HFFc6 (cell line): ENCODE measurements at regions not wholly inside any gene's neighbourhood (a gene's known extent, or its start where the extent isn't known, plus 50 kb on each side); places are given as distances from the start of the nearest gene placed in this dataset.

Source experiments
- DNase-seq: peaks from one replicate; pipeline ENCODE4 v3.0.0-alpha.2; 2018
- H3K27ac Mint-ChIP-seq: 2 replicates; pipeline ENCODE4 v1.8.0; 2020; ENCODE audit warnings: mild to moderate bottlenecking, mixed read lengths
- H3K27me3 Mint-ChIP-seq: 2 replicates; pipeline ENCODE4 v1.8.0; 2021; ENCODE audit warnings: mild to moderate bottlenecking, moderate library complexity, mixed read lengths; ENCODE audit not compliant: insufficient read depth
- H3K36me3 Mint-ChIP-seq: 2 replicates; pipeline ENCODE4 v1.8.0; 2021; ENCODE audit warnings: low read depth, mixed read lengths
- H3K4me1 Mint-ChIP-seq: 2 replicates; pipeline ENCODE4 v1.8.0; 2020; ENCODE audit warnings: low read depth, mixed read lengths
- H3K4me3 Mint-ChIP-seq: 2 replicates; pipeline ENCODE4 v1.8.0; 2020; ENCODE audit warnings: mild to moderate bottlenecking, moderate library complexity, mixed read lengths
- H3K9me3 Mint-ChIP-seq: 2 replicates; pipeline ENCODE4 v1.8.0; 2020; ENCODE audit warnings: mild to moderate bottlenecking, mixed read lengths
- CTCF ChIP-seq: fragments of 200-600 bp; sonication (generic); IDR thresholded peaks from 2 replicates; pipeline ENCODE4 v1.5.0; 2021; ENCODE audit warnings: antibody characterized with exemption, mild to moderate bottlenecking

DNA sequence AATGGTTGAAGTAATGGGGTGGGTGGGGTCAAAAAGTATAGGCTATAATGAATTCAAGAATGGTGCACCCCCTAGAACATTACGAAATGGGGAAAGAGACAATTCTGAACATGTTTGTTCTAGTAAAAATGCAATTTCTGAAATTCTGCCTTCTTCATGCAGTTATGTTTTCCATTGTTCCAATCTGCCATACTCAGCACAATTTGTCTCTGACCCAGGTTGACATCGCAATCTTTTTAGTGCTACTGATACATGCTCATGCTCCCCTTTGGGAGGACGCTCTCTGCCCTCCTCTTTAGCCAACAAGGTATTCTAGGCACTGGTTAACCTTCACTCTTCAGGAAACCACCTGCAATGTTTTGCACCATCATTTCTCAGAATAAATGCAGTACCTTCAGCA lies 1303.9 kb upstream of the PIK3C3 start:
- H3K27ac Mint-ChIP-seq, result no peak overlapping the region
- no peak for TF ChIP-seq CTCF
- H3K27me3 Mint-ChIP-seq, result no peaks in the 10 kb centered on the region
- H3K9me3 Mint-ChIP-seq, result peaks cover 34% of the 10 kb centered on the region
- H3K4me1 Mint-ChIP-seq, result no peaks in the 10 kb centered on the region
- H3K36me3 Mint-ChIP-seq, result no peaks in the 10 kb centered on the region; the same call in 1 of the 2 replicates
- no peak for DNase-seq
- no peak overlapping the region for H3K4me3 Mint-ChIP-seq

DNA sequence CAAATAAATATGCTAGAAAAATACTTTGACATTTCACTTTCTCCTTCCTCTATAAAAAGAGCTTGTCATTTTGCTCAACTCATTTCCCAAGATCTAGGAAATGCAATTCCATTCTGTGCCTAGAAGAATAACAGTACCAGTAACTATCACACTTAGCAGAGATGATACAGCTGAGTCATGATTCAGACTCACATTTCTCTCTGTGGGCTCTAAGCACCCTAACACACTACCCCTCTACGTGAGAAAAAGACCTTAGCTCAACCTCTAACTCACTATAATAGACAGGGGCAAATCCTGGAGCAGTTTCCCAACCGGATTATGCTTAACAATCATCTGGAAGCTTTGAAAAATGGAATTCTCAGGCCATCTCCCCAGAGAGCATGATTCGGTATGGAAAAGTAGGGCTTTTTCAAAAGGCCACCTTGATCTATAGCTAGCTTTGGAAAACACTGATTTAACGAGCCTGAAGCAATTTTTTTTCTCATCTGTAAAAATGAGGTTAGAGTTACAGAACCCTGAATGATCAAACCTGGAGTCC lies 1312.3 kb upstream of the PIK3C3 start:
- DNase-seq, result no peak
- H3K27ac Mint-ChIP-seq, result no peak overlapping the region
- H3K9me3 Mint-ChIP-seq, result peaks cover 11% of the 10 kb centered on the region
- H3K36me3 Mint-ChIP-seq, result no peaks in the 10 kb centered on the region
- H3K4me1 Mint-ChIP-seq, result no peaks in the 10 kb centered on the region
- H3K4me3 Mint-ChIP-seq, result no peak overlapping the region
- no peak for TF ChIP-seq CTCF
- H3K27me3 Mint-ChIP-seq, result no peaks in the 10 kb centered on the region

- Mint-ChIP-seq H3K27me3 (no peaks in the 10 kb centered on the region), H3K27ac (no peak overlapping the region), H3K4me1 (no peaks in the 10 kb centered on the region), H3K36me3 (no peaks in the 10 kb centered on the region), H3K9me3 (peaks cover 18% of the 10 kb centered on the region), H3K4me3 (no peak overlapping the region)
- no peak for DNase-seq
- no peak for TF ChIP-seq CTCF
Observed at GRCh38 chr18:40631319-40631718, 1323.7 kb upstream of the PIK3C3 start.

GRCh38 chr18:40630496-40630895 lies 1324.5 kb upstream of the PIK3C3 start:
- Mint-ChIP-seq H3K4me1 (no peaks in the 10 kb centered on the region), H3K36me3 (no peaks in the 10 kb centered on the region), H3K9me3 (peaks cover 23% of the 10 kb centered on the region), H3K4me3 (no peak overlapping the region), H3K27me3 (no peaks in the 10 kb centered on the region), H3K27ac (no peak overlapping the region)
- TF ChIP-seq CTCF, result no peak
- DNase-seq, result no peak

DNA sequence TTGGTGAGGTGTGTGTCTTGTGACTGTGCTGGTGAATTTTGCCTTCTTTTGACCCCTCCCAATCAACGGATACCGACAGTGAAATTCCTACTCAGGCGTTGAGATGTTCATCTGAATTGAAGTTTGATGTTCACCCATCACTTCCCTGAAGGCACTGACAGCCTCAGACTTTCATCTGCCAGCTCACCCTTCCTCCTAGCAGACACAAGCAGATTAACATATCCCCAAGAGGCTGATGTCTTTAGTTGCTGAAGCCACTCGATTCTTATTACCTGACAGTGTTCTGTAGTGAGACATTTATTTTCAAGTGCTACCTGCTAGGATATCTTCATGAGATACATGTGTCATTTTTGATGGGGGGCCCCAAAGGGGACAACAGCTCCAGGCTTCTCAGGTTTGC lies 1330.1 kb upstream of the PIK3C3 start:
- Mint-ChIP-seq H3K36me3 (no peaks in the 10 kb centered on the region), H3K27me3 (no peaks in the 10 kb centered on the region), H3K27ac (no peak overlapping the region), H3K9me3 (peaks cover 17% of the 10 kb centered on the region), H3K4me1 (no peaks in the 10 kb centered on the region), H3K4me3 (no peak overlapping the region)
- no peak for DNase-seq
- TF ChIP-seq CTCF, result no peak

DNA sequence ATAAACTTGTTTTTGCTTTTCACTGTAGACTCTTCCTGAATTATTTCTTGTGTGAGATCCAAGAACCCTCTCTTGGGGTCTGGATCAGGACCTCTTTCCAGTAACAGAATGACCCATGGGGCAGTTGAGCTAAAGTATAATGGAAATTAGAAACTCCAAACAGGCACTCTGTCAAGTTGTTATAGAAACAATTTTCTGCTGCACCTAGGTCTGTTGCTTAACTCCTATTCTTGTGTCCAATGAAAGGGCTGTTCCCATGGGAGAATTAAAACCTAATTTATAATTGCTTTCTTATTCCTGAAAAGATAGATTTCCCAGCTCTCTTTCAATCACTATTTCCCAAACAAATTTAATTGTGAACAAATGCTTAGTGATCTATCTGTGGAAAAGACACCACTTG lies 1341.3 kb upstream of the PIK3C3 start:
- no peak overlapping the region for H3K4me3 Mint-ChIP-seq
- no peaks in the 10 kb centered on the region for H3K36me3 Mint-ChIP-seq
- H3K4me1 Mint-ChIP-seq, result no peaks in the 10 kb centered on the region
- no peak for TF ChIP-seq CTCF
- no peak for DNase-seq
- peaks cover 7% of the 10 kb centered on the region for H3K9me3 Mint-ChIP-seq
- no peak overlapping the region for H3K27ac Mint-ChIP-seq
- no peaks in the 10 kb centered on the region for H3K27me3 Mint-ChIP-seq
